Liver (tissue), 3 donors: ENCODE measurements at regions not wholly inside any gene's neighbourhood (a gene's known extent, or its start where the extent isn't known, plus 50 kb on each side); places are given as distances from the start of the nearest gene placed in this dataset.

Source experiments
- EGR1 ChIP-seq, 2 donors: IDR thresholded peaks; 2 replicates each; pipeline ENCODE4 v1.6.1; 2016 to 2018; ENCODE audit warnings: antibody characterized with exemption in 2 of 2, low read depth in 2 of 2
- FOXA1 ChIP-seq: IDR thresholded peaks from 2 replicates; pipeline ENCODE4 v1.6.1; 2016; ENCODE audit warnings: antibody characterized with exemption
- GABPA ChIP-seq, 2 donors: IDR thresholded peaks in 1 of 2; conservative IDR thresholded peaks in 1 of 2; 2 replicates each; pipeline ENCODE4 v1.6.1; 2016; ENCODE audit warnings: antibody characterized with exemption in 2 of 2, mild to moderate bottlenecking in 1 of 2, moderate library complexity in 1 of 2
- JUND ChIP-seq, 2 donors: IDR thresholded peaks; 2 replicates each; pipeline ENCODE4 v1.6.1; 2016; ENCODE audit warnings: antibody characterized with exemption in 2 of 2
- RAD21 ChIP-seq, 2 donors: IDR thresholded peaks; 2 replicates each; pipeline ENCODE4 v1.6.1; 2016; ENCODE audit warnings: antibody characterized with exemption in 2 of 2, mild to moderate bottlenecking in 2 of 2
- SP1 ChIP-seq: IDR thresholded peaks from 2 replicates; pipeline ENCODE4 v1.6.1; 2018; ENCODE audit warnings: antibody characterized with exemption, mild to moderate bottlenecking
- TAF1 ChIP-seq: conservative IDR thresholded peaks from 2 replicates; pipeline ENCODE4 v1.6.1; 2016; ENCODE audit warnings: antibody characterized with exemption, mild to moderate bottlenecking
- YY1 ChIP-seq: IDR thresholded peaks from 2 replicates; pipeline ENCODE4 v1.6.1; 2016; ENCODE audit warnings: antibody characterized with exemption, mild to moderate bottlenecking
- TF ChIP-seq, protein P1 (sequence below): fragments of 150-350 bp; IDR thresholded peaks from 2 replicates; pipeline ENCODE4 v1.5.1; 2017; ENCODE audit warnings: improper control_type of control experiment, low read depth, low read length; ENCODE audit not compliant: missing input control
- TF ChIP-seq, protein P2 (sequence below): IDR thresholded peaks from 2 replicates; pipeline ENCODE4 v1.6.1; 2016; ENCODE audit warnings: antibody characterized with exemption
- TF ChIP-seq, protein P3 (sequence below): IDR thresholded peaks from 2 replicates; pipeline ENCODE4 v1.6.1; 2016; ENCODE audit warnings: antibody characterized with exemption, mild to moderate bottlenecking
- TF ChIP-seq, protein P4 (sequence below): IDR thresholded peaks from 2 replicates; pipeline ENCODE4 v1.6.1; 2016; ENCODE audit warnings: antibody characterized with exemption
- donor health status: healthy.
- donor health status: healthy.

- TF ChIP-seq TAF1 (no peak), GABPA (IDR thresholded peaks at IDR 0.05 in 1 of 2, conservative IDR thresholded peaks at IDR 0.05 in 1 of 2) (no peak), RAD21 (IDR thresholded peaks at IDR 0.05) (no peak), SP1 (no peak), FOXA1 (no peak), JUND (IDR thresholded peaks at IDR 0.05) (no peak), EGR1 (IDR thresholded peaks at IDR 0.05; ENCODE audit: low read depth in 2 of 2) (no peak), YY1 (no peak)
- TF ChIP-seq, protein P1, sequence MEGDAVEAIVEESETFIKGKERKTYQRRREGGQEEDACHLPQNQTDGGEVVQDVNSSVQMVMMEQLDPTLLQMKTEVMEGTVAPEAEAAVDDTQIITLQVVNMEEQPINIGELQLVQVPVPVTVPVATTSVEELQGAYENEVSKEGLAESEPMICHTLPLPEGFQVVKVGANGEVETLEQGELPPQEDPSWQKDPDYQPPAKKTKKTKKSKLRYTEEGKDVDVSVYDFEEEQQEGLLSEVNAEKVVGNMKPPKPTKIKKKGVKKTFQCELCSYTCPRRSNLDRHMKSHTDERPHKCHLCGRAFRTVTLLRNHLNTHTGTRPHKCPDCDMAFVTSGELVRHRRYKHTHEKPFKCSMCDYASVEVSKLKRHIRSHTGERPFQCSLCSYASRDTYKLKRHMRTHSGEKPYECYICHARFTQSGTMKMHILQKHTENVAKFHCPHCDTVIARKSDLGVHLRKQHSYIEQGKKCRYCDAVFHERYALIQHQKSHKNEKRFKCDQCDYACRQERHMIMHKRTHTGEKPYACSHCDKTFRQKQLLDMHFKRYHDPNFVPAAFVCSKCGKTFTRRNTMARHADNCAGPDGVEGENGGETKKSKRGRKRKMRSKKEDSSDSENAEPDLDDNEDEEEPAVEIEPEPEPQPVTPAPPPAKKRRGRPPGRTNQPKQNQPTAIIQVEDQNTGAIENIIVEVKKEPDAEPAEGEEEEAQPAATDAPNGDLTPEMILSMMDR: no peak
- TF ChIP-seq, protein P2, sequence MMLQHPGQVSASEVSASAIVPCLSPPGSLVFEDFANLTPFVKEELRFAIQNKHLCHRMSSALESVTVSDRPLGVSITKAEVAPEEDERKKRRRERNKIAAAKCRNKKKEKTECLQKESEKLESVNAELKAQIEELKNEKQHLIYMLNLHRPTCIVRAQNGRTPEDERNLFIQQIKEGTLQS: no peak
- TF ChIP-seq, protein P3, sequence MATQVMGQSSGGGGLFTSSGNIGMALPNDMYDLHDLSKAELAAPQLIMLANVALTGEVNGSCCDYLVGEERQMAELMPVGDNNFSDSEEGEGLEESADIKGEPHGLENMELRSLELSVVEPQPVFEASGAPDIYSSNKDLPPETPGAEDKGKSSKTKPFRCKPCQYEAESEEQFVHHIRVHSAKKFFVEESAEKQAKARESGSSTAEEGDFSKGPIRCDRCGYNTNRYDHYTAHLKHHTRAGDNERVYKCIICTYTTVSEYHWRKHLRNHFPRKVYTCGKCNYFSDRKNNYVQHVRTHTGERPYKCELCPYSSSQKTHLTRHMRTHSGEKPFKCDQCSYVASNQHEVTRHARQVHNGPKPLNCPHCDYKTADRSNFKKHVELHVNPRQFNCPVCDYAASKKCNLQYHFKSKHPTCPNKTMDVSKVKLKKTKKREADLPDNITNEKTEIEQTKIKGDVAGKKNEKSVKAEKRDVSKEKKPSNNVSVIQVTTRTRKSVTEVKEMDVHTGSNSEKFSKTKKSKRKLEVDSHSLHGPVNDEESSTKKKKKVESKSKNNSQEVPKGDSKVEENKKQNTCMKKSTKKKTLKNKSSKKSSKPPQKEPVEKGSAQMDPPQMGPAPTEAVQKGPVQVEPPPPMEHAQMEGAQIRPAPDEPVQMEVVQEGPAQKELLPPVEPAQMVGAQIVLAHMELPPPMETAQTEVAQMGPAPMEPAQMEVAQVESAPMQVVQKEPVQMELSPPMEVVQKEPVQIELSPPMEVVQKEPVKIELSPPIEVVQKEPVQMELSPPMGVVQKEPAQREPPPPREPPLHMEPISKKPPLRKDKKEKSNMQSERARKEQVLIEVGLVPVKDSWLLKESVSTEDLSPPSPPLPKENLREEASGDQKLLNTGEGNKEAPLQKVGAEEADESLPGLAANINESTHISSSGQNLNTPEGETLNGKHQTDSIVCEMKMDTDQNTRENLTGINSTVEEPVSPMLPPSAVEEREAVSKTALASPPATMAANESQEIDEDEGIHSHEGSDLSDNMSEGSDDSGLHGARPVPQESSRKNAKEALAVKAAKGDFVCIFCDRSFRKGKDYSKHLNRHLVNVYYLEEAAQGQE: no peak
- TF ChIP-seq, protein P4, sequence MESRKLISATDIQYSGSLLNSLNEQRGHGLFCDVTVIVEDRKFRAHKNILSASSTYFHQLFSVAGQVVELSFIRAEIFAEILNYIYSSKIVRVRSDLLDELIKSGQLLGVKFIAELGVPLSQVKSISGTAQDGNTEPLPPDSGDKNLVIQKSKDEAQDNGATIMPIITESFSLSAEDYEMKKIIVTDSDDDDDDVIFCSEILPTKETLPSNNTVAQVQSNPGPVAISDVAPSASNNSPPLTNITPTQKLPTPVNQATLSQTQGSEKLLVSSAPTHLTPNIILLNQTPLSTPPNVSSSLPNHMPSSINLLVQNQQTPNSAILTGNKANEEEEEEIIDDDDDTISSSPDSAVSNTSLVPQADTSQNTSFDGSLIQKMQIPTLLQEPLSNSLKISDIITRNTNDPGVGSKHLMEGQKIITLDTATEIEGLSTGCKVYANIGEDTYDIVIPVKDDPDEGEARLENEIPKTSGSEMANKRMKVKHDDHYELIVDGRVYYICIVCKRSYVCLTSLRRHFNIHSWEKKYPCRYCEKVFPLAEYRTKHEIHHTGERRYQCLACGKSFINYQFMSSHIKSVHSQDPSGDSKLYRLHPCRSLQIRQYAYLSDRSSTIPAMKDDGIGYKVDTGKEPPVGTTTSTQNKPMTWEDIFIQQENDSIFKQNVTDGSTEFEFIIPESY: no peak
Measured at GRCh38 chr12:24325331-24325730, 375.9 kb upstream of the SOX5 start.
